ENCODE measurements at regions not wholly inside any gene's neighbourhood (a gene's known extent, or its start where the extent isn't known, plus 50 kb on each side); places are given as distances from the start of the nearest gene placed in this dataset.

DNA sequence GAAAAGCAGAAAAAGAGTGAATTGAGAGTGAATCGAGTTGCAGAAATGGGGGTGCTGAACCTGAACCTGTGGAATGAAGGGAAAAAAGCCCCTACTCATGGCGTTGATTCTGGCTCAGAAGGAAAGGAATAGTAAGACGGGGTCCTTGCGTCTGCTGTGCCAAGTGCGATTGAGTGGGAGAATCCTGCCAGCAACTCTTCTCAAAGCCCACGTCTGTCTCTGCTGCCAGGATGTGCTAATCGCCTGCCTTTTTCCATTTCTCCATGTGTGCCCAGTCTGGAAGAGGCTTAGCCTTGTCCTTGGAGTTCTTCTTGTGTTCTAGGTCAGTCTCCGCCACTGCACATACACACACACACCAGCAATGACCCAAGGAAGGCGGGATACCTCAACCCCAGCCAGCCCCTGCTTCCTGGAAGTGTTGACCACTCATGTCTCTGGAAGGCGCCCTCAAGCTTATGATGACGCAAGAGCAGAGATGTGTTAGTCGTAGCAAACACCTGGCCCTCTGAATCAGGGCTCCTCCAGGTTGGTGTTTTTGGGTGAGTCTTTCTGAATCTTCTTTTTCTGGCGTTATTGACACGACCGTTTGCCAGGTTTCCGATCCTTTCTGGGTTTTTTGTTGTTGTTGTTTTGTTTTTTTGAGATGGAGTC lies 262.4 kb upstream of the PROK2 start:
- Histone ChIP-seq H3K4me3 (ENCODE audit: low read depth, low read length) (no peak overlapping the region), H3K9me3 (no peaks in the 10 kb centered on the region; the same call in 1 of the 2 replicates), H3K27me3 (no peaks in the 10 kb centered on the region), H3K4me1 (no peaks in the 10 kb centered on the region), H3K36me3 (no peaks in the 10 kb centered on the region)
- DNase-seq = no peak
- TF ChIP-seq, protein P1, sequence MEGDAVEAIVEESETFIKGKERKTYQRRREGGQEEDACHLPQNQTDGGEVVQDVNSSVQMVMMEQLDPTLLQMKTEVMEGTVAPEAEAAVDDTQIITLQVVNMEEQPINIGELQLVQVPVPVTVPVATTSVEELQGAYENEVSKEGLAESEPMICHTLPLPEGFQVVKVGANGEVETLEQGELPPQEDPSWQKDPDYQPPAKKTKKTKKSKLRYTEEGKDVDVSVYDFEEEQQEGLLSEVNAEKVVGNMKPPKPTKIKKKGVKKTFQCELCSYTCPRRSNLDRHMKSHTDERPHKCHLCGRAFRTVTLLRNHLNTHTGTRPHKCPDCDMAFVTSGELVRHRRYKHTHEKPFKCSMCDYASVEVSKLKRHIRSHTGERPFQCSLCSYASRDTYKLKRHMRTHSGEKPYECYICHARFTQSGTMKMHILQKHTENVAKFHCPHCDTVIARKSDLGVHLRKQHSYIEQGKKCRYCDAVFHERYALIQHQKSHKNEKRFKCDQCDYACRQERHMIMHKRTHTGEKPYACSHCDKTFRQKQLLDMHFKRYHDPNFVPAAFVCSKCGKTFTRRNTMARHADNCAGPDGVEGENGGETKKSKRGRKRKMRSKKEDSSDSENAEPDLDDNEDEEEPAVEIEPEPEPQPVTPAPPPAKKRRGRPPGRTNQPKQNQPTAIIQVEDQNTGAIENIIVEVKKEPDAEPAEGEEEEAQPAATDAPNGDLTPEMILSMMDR (IDR thresholded peaks at IDR 0.05; ENCODE audit: low read depth, low read length) = no peak

DNA sequence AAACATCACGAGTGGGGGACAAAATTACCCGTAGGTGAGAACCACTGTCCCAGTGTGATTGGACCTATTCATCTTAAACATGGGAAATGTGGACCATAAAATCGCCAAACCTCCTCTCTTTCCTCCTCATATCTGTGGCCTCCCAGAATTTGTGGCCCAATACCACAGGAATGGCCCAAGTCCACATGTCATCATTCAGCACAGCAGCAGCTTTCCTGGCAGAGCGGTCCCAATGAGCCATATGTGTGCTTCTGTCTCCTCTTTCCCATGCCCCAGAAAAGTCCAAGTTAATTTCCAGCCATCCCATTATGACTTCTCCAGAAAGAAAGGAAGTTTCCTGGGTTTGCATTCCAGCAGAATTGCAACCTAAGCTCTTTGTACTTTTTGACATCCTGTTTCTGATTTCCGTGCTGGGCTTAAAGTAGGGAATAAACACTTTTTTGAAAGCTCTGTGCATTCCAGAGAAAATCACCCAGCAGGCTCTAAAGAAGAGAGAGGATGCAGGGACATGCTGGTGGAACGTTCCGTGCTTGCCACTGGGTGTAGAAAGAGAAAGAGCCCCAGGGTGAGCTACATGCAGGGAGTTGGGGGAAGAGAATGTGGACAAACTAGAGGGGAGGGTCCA lies 259.4 kb upstream of the PROK2 start:
- TF ChIP-seq, protein P1 (IDR thresholded peaks at IDR 0.05; ENCODE audit: low read depth, low read length) = no peak
- DNase-seq = no peak
- H3K36me3 ChIP-seq = no peaks in the 10 kb centered on the region

DNA sequence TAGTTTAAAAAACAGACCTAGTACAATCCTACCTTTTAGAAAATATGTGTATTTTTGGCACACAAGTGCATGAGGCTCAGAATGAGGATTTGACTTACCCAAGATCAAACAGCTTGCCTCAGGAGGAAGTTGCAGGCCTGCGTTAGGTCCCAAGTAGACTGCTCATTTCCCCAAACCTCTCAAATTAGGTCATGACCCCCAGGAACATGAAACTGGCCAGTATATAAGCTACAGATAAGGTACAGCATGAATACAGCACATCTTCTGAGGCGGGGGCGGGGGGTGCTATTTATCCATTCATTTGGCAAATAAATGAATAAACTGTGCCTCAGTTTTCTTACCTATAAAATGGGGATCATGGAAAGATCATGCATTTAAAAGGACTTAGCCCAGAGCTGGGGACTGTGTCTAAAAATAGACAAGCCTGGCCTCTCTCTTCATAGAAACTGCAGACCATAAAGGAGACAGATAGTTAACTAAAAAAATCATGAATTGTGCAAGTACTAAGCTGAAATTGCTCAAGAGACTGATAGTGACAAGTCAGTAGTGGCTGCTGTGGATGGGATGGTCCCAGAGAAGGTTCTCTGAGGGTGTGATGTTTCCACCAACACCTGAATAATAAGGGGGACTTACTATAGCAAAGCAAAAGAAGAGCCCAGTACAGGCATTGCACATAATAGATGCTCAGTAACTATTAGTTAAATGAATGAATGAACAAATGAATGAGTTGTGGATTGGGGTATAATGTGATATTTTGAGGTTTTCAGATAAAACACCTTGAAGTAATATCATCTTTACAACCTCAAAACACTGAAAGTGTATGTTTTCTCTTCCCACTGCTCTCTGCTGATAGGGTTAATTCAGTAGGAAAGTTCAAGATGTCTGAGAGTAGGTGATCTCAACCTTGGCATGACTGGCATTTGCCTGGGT lies 258.5 kb upstream of the PROK2 start:
- no peaks in the 10 kb centered on the region for H3K4me1 ChIP-seq
- TF ChIP-seq, protein P1 (IDR thresholded peaks at IDR 0.05; ENCODE audit: low read depth, low read length) = no peak
- no peaks in the 10 kb centered on the region for H3K27me3 ChIP-seq
- DNase-seq = no peak
- H3K9me3 ChIP-seq = no peaks in the 10 kb centered on the region
- H3K36me3 ChIP-seq = no peaks in the 10 kb centered on the region
- H3K4me3 ChIP-seq (ENCODE audit: low read depth, low read length) = no peak overlapping the region

More for the DNA sequence above, 259.4 kb upstream of the PROK2 start:
- Histone ChIP-seq H3K27me3 (no peaks in the 10 kb centered on the region), H3K9me3 (no peaks in the 10 kb centered on the region), H3K4me3 (ENCODE audit: low read depth, low read length) (no peak overlapping the region), H3K4me1 (no peaks in the 10 kb centered on the region)

DNA sequence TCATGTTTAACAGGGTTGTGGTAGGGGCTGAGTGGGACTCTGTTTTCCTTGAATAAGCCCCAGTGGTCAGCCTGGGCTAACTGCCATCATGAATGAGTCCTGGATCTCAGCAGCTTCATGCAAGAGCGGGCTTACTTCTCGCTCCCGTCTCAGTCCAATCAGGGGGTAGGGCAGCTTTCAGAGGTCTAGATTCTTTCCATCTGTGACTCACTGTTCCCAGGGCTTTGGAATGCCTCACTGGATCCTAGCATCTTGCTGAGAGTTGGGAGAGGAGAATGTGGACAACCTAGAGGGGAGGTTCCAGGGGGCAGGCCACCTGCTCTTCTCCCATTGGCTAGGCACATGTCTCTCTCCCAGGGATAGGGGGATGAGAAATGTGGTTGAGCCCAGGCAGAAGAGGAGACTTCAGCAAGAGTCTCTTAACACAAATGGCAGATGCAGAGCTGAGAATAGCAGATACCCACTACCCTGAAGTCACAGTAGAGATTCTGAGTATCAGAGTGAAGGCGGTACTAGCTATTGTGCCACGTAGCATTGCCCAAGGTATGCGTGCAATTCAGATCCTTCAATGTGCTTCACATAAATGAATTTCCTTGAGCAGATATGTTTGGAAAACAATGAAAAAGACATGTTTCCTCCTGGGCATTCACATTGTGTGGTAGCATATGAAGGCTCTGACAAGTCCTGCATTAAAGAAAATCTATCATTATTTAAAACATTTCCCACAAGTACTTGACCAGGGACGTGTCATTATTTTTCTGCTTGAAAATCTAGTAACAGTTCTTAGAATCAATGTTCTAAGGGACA lies 257.7 kb upstream of the PROK2 start:
- Histone ChIP-seq H3K27me3 (no peaks in the 10 kb centered on the region), H3K9me3 (no peaks in the 10 kb centered on the region), H3K36me3 (no peaks in the 10 kb centered on the region), H3K4me1 (no peaks in the 10 kb centered on the region), H3K4me3 (ENCODE audit: low read depth, low read length) (no peak overlapping the region)
- TF ChIP-seq, protein P1 (IDR thresholded peaks at IDR 0.05; ENCODE audit: low read depth, low read length) = no peak
- no peak for DNase-seq

DNA sequence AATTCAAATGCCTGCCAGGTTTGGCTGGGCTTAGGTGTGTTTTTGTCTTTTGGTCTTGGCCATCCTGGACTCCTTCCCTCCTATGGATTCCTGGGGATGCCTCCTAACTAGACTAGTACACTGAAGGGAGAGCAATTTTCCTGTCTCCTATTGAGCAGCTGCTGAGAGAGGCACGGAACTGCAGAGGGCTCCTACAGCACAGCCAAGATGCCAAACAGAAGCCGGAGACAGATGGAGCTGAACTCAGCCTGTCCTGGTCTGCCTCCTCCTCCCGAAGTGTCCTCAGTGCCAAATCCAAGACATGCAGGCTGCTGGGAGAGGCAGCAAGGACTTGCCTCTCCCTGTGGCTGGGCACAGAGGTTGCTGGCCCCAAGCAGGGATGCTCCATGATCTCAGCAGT lies 256.6 kb upstream of the PROK2 start:
- no peaks in the 10 kb centered on the region for H3K36me3 ChIP-seq
- no peaks in the 10 kb centered on the region for H3K9me3 ChIP-seq
- no peaks in the 10 kb centered on the region for H3K27me3 ChIP-seq
- TF ChIP-seq, protein P1 (IDR thresholded peaks at IDR 0.05; ENCODE audit: low read depth, low read length) = no peak
- no peak for DNase-seq
- H3K4me1 ChIP-seq = no peaks in the 10 kb centered on the region
- no peak overlapping the region for H3K4me3 ChIP-seq (ENCODE audit: low read depth, low read length)

Data from BE2C (cell line).